Pancreas (tissue), 10 donors: ENCODE measurements at regions not wholly inside any gene's neighbourhood (a gene's known extent, or its start where the extent isn't known, plus 50 kb on each side); places are given as distances from the start of the nearest gene placed in this dataset.

Experiments
- ATAC-seq, 4 donors: fragments of 200-7000 bp; cut with Tn5 transposase; one replicate each; pipeline versions ENCODE4 v1.8.0 to v1.9.1; 2020; ENCODE audit warnings: mild to moderate bottlenecking in 4 of 4, moderate library complexity in 4 of 4
- DNase-seq, 6 donors: peaks; one replicate each; pipeline ENCODE4 v3.0.0-alpha.2; 2020
- FAIRE-seq: peaks from 2 replicates; lab custom pipeline; 2012; peaks lifted over from hg19 to GRCh38; lab: Jason Lieb, UNC
- H3K27ac ChIP-seq, 4 donors: fragments of 200-600 bp; sonication (generic); 1 replicate in 3 of 4; 2 replicates in 1 of 4; pipeline versions ENCODE4 v1.5.0 to v1.8.0; 2020
- H3K27me3 ChIP-seq, 4 donors: fragments of 200-600 bp; one replicate each; pipeline ENCODE4 v1.8.0; 2021
- H3K36me3 ChIP-seq, 3 donors: fragments of 200-600 bp; sonication (generic) in 1 of 3; one replicate each; pipeline versions ENCODE4 v1.5.0 to v1.8.0; 2020 to 2021
- H3K4me1 ChIP-seq, 3 donors: fragments of 200-600 bp; one replicate each; pipeline ENCODE4 v1.8.0; 2021
- H3K4me3 ChIP-seq, 4 donors: fragments of 200-600 bp; sonication (generic) in 2 of 4; one replicate each; pipeline versions ENCODE4 v1.5.0 to v1.8.0; 2020 to 2021
- H3K9me3 ChIP-seq, 4 donors: fragments of 200-600 bp; one replicate each; pipeline ENCODE4 v1.8.0; 2021
- WGBS, 2 donors: extraction: QIAGEN DNeasy Blood & Tissue Kit; methylation state at CpG; one replicate each; pipeline ENCODE4 v1.1.7; 2013; 5-methylcytosine and 5-hydroxymethylcytosine counted together
- intact Hi-C, 3 donors: fragments of 100-400 bp; cut with DNase I; formaldehyde crosslinking; loops; one replicate each; pipeline versions ENCODE4 v1.11.1 to v1.14.2; 2022
- TF ChIP-seq, protein P1 (sequence below), 4 donors: fragments of 200-600 bp; sonication (generic) in 3 of 4; IDR thresholded peaks; one replicate each; pipeline versions ENCODE4 v1.5.0 to v1.8.0; 2021; ENCODE audit warnings: antibody characterized with exemption in 4 of 4
- donor health status: healthy with polysubstance abuse.
- donor health status: DM: no; HTN: no; CAD: no; lungs with moderate emphysema.
- donor health status: DM: no; HTN: no; CAD: no.
- donor health status: control.
- donor health status: control.
- donor health status: Bipolar disorder and iron deficiency.
- donor health status: DM: yes; HTN: yes; CAD: no.
- donor health status: DM: no; HTN: no; CAD: no.
- donor health status: DM: no; HTN: no; CAD: no.
- donor health status: DM: yes; HTN: yes; CAD: no.

DNA sequence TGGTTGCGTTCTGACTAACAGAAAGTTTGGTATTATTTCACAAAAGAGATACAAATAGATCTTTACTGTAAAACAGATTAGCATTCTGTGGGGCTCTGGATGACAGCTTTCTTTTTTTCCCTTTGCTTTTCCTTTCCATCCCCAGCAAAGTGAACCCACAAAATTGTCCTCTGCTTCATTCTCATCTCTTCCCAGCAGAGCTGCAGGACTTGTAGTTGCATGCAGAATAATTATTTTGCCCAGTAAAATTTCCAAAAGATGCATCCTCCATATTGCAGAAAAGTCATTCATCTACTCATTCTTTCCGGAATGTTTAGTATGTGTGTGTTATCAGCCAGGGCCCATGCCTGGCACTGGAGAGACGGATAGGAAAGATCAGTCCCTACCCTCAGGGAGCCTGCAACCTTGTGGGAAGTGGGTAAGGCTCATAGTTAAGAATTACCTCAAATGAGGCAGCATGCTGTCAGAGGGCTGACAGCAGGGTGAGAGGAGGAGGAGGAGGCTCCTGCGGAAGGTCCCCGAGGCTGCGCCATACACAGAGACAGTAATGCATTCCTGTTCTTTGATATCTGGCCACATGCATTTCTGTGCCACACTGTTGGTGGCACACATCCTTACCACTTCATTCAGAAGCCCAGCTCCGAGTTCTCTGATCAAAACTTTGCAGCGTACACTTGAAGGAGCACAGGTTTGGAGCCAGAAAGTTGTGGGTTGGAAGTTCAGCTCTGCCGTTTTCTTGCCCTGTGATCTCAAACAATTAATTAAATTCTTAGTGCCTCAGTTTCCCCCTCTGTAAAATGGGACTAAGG, 225.4 kb downstream of the MYCN start:
- no peak for ATAC-seq
- FAIRE-seq: no peak
- Histone ChIP-seq H3K27me3 (no peaks in the 10 kb centered on the region), H3K4me3 (no peak overlapping the region), H3K4me1 (no peaks in the 10 kb centered on the region), H3K27ac (no peak overlapping the region), H3K9me3 (no peaks in the 10 kb centered on the region), H3K36me3 (no peaks in the 10 kb centered on the region)
- no peak for DNase-seq
- intact Hi-C loops: no loop called here
- 72 to 75% methylated on average over 9 of the region's 9 CpGs for WGBS, 2 donors
- TF ChIP-seq, protein P1, sequence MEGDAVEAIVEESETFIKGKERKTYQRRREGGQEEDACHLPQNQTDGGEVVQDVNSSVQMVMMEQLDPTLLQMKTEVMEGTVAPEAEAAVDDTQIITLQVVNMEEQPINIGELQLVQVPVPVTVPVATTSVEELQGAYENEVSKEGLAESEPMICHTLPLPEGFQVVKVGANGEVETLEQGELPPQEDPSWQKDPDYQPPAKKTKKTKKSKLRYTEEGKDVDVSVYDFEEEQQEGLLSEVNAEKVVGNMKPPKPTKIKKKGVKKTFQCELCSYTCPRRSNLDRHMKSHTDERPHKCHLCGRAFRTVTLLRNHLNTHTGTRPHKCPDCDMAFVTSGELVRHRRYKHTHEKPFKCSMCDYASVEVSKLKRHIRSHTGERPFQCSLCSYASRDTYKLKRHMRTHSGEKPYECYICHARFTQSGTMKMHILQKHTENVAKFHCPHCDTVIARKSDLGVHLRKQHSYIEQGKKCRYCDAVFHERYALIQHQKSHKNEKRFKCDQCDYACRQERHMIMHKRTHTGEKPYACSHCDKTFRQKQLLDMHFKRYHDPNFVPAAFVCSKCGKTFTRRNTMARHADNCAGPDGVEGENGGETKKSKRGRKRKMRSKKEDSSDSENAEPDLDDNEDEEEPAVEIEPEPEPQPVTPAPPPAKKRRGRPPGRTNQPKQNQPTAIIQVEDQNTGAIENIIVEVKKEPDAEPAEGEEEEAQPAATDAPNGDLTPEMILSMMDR (IDR thresholded peaks at IDR 0.05): no peak

DNA sequence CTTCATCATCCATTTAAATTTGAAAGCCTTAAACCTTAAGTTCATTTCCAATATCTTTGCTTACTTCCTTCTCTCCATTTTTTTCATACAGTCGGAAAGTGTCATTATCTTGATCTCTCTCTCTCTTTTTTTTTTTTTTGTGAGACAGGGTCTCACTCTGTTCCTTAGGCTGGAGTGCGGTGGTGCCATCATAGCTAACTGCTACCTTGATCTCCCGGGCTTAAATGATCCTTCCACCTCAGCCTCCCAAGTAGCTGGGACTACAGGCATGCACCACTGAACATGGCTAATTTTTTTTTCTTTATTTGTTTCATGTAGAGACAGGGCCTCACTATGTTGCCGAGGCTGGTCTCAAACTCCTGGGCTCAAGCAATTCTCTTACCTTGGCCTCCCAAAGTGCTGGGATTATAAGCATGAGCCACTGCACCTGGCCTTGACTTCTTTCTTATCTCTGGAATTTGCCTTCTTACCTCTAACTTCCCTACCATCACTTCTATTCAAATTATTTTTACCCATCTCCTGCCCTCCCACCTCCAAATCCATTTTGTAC, 222.2 kb downstream of the MYCN start:
- TF ChIP-seq, protein P1 (IDR thresholded peaks at IDR 0.05): no peak
- no peaks in the 10 kb centered on the region for H3K9me3 ChIP-seq
- DNase-seq: no peak
- H3K27ac ChIP-seq: no peak overlapping the region
- WGBS, 2 donors: 71 to 72% methylated on average over 4 of the region's 4 CpGs
- FAIRE-seq: no peak
- intact Hi-C loops: no loop called here
- no peaks in the 10 kb centered on the region for H3K36me3 ChIP-seq
- no peak overlapping the region for H3K4me3 ChIP-seq
- no peak for ATAC-seq
- H3K4me1 ChIP-seq: no peaks in the 10 kb centered on the region
- no peaks in the 10 kb centered on the region for H3K27me3 ChIP-seq

DNA sequence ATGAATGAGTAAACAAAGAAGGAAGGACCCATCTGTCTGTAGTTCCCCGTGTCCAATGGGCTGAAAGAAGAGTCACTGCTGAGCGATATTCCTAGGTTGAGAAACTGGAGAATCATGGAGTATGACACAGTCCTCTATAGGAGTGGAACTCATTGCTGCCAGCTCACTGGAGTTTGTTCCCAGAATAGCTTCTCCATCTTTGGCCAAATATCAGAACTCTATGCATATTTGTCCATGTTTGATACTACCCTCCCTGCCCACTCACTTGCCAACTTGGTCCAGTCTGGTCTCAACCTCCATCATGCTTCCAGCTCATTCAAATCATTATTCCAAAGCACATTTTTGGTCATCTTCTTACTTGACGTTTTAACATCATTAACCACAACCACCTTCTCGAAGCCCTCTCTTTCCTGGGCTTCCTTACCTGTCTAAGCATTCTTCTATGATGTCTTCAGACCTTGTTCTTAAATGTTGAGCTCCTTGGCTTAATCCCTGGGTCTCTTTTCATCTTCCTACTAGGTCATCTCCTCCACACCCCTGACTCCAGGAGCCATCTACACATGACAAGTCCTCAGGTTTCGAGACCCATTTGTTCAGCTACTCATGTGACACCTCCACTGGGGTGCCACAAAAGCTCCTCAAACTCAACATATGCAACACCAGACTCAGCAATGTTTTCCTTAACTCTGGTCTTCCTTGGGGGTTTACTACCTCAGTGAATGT, 221.6 kb downstream of the MYCN start:
- no peak overlapping the region for H3K4me3 ChIP-seq
- WGBS, 2 donors: 74 to 86% methylated on average over 5 of the region's 5 CpGs
- no peak for DNase-seq
- TF ChIP-seq, protein P1 (IDR thresholded peaks at IDR 0.05): no peak
- H3K27ac ChIP-seq: no peak overlapping the region
- H3K27me3 ChIP-seq: no peaks in the 10 kb centered on the region
- no peak for FAIRE-seq
- H3K36me3 ChIP-seq: no peaks in the 10 kb centered on the region
- H3K9me3 ChIP-seq: no peaks in the 10 kb centered on the region
- ATAC-seq: no peak
- H3K4me1 ChIP-seq: no peaks in the 10 kb centered on the region
- intact Hi-C loops: no loop called here

DNA sequence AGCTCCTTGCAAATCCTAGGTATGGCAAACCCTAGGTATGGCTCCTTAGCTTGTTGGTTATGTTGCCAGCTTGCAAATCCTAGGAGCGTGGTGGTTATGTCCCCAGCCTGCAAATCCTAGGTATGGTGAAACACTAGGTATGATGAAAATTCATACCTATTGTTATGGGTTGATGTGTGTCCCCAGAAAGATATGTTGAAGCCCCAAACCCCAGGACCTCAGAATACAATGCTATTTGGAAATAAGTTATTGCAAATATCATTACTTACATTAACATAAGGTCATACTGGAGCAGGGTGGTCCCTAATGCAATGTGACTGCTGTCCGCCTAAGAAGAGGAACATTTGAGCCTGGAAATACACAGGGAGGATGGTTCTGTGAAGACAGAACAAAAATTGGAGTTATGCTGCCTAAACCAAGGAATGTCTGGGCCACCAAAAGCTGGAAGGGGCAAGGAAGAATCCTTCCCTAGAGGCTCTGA, 220.8 kb downstream of the MYCN start:
- no peak overlapping the region for H3K27ac ChIP-seq
- TF ChIP-seq, protein P1 (IDR thresholded peaks at IDR 0.05): no peak
- intact Hi-C loops: no loop called here
- no peak overlapping the region for H3K4me3 ChIP-seq
- ATAC-seq (no peak), DNase-seq (no peak), FAIRE-seq (no peak)
- H3K27me3 ChIP-seq: no peaks in the 10 kb centered on the region
- H3K36me3 ChIP-seq: no peaks in the 10 kb centered on the region
- no peaks in the 10 kb centered on the region for H3K4me1 ChIP-seq
- no peaks in the 10 kb centered on the region for H3K9me3 ChIP-seq
- 34 to 38% methylated on average over 2 of the region's 2 CpGs for WGBS, 2 donors
